ENCODE measurements at regions not wholly inside any gene's neighbourhood (a gene's known extent, or its start where the extent isn't known, plus 50 kb on each side); places are given as distances from the start of the nearest gene placed in this dataset.

DNA sequence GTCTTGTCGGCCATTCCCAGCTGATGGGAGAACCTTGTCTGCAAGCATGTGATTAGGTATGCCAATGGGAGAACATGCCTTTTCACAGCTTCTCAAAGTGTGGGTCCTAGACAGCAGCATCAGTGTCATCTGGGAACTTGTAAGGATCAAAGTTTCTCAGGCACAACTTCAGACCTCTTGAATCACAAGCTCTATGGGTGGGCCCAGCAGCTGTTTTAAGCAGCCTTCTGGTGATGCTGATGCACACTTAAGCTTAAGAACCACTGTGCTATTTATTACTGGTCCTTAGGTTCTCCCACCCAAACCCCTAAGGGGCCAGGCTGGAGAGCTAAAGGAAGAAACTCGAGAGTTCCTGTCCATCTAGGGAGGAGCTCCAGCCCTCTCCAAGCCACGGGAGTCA lies 453.9 kb upstream of the PROK2 start:
- H3K9me3 Mint-ChIP-seq: no peaks in the 10 kb centered on the region
- H3K4me1 Mint-ChIP-seq (ENCODE audit: low read depth in 2 of 2): no peaks in the 10 kb centered on the region
- no peak for ATAC-seq
- no peak for DNase-seq (ENCODE audit: low spot score)
- peaks cover 0 to 2% of the 10 kb centered on the region in 2 donors for H3K27me3 Mint-ChIP-seq
- H3K27ac Mint-ChIP-seq: no peak overlapping the region
- no peaks in the 10 kb centered on the region for H3K36me3 Mint-ChIP-seq
- H3K4me3 Mint-ChIP-seq: no peak overlapping the region

DNA sequence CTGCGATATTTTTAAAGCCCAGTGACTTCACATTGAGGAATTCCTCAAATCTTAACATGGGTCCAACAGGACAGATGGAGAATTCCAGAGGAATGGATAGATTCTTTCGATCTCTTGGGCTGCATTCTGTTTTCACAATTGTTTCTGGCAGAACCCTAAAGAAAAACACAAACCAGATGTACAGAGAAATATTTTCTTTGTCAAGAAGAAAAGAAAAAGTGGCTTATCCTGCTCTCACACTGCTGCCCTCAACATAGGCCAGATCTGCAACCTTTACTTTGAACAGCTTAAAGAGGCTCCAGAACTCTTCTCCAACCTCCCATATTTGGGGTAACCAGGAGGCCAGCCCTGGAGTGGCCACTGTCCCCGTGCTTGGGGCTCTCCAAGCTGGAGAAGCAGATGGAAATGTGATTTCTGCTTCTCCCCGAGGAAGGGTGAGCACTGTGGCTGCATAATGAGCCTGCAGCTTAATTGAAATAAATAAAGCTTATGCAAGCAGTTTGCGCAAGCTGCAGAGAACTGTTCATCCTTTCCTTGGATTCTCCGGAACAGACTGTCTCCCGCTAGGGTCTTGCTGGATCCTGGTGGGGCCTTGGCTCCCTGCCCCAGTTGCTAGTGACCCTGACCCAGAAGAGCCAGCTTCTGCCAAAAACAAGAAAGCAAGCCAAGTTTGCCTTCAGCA lies 453.2 kb upstream of the PROK2 start:
- Mint-ChIP-seq H3K36me3 (no peaks in the 10 kb centered on the region), H3K9me3 (no peaks in the 10 kb centered on the region), H3K27ac (no peak overlapping the region), H3K27me3 (peaks cover 0 to 2% of the 10 kb centered on the region in 2 donors), H3K4me3 (no peak overlapping the region), H3K4me1 (ENCODE audit: low read depth in 2 of 2) (no peaks in the 10 kb centered on the region)
- no peak for ATAC-seq
- no peak for DNase-seq (ENCODE audit: low spot score)

DNA sequence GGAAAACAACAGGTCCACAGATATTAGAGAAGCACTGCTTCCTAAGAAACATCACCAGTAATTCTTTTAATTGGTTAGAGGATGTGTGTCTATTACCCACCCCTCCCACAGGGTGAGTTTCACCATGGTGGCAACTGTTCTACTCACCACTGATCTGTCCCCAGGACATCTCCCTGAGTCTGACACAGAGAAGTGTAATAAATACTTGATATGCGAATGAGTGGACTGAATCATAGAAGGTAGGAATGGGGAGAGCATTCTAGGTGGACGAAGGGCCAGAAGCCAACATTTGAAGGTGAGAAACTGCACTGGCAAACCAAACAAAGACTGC lies 452.7 kb upstream of the PROK2 start:
- Mint-ChIP-seq H3K4me3 (no peak overlapping the region), H3K27me3 (peaks cover 0 to 2% of the 10 kb centered on the region in 2 donors), H3K9me3 (no peaks in the 10 kb centered on the region), H3K4me1 (ENCODE audit: low read depth in 2 of 2) (no peaks in the 10 kb centered on the region), H3K36me3 (no peaks in the 10 kb centered on the region), H3K27ac (no peak overlapping the region)
- DNase-seq (ENCODE audit: low spot score) (no peak), ATAC-seq (no peak)

DNA sequence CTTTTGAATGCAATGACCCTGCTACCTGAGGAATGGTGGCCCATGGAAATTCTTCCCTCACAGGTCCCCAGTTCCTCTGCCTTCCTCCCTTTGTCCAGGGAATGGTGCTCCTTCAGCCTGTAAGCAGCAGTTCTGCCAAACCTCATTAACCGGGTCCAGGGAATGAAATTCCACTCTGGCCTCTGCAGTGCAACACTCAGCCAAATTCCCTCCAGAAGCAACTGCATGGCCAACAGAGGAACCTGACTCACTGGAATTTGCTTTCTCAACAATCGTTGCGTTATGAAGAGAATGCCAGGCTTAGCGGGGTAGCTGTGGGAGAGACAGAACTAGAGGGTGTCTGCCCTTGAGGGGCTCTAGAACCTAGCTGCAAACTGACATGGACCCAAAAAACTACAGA lies 449.4 kb upstream of the PROK2 start:
- no peak overlapping the region for H3K27ac Mint-ChIP-seq
- no peak overlapping the region for H3K4me3 Mint-ChIP-seq
- ATAC-seq: no peak
- H3K36me3 Mint-ChIP-seq: no peaks in the 10 kb centered on the region
- DNase-seq (ENCODE audit: low spot score): no peak
- no peaks in the 10 kb centered on the region for H3K4me1 Mint-ChIP-seq (ENCODE audit: low read depth in 2 of 2)
- no peaks in the 10 kb centered on the region for H3K9me3 Mint-ChIP-seq
- H3K27me3 Mint-ChIP-seq: peaks cover 7 to 12% of the 10 kb centered on the region in 2 donors

DNA sequence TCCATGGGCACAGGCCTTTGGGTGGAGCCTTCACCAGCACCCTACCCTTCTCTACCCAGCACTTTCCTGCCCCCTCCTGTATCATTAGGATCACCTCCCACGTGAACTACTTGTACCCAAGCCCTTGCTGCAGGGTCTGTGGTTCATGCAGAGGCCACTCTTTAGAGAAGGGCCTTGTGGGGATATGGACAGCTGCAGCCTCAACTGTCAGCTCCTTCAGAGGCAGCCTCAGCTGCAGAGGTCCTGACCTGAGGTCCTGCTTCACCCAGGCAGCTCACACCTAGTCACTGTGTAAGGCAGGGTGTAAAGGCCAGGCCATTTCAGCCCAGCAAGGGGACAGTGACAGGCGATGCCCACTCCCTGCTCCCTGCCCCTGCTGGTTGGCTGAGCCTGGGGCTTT lies 448.6 kb upstream of the PROK2 start:
- H3K4me1 Mint-ChIP-seq (ENCODE audit: low read depth in 2 of 2): no peaks in the 10 kb centered on the region
- no peak overlapping the region for H3K27ac Mint-ChIP-seq
- no peaks in the 10 kb centered on the region for H3K9me3 Mint-ChIP-seq
- no peak overlapping the region for H3K4me3 Mint-ChIP-seq
- ATAC-seq (no peak), DNase-seq (ENCODE audit: low spot score) (no peak)
- peaks cover 7 to 12% of the 10 kb centered on the region in 2 donors for H3K27me3 Mint-ChIP-seq
- H3K36me3 Mint-ChIP-seq: no peaks in the 10 kb centered on the region

DNA sequence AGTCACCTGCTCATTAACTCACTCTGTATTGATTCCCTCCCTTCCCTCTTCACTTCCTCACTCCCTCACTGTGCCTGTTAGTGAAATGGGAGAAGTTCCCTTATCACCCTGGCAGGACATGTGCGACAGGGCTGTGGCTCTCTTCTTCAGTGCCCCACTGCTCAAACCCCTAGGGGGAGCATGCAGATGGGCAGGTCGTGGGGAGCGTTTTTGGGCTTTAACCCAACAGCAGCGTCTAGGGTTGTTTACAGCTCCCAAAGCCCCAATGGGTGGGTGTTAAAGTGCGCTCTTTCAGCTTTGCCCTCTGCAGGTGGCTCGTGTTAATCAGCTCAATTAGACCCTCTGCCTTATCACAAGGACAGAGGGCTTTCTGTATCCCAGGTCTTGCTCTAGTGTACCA lies 447.8 kb upstream of the PROK2 start:
- no peak overlapping the region for H3K4me3 Mint-ChIP-seq
- H3K27me3 Mint-ChIP-seq: peaks cover 12 to 14% of the 10 kb centered on the region in 2 donors
- no peak for DNase-seq (ENCODE audit: low spot score)
- H3K36me3 Mint-ChIP-seq: no peaks in the 10 kb centered on the region
- H3K27ac Mint-ChIP-seq: no peak overlapping the region
- H3K4me1 Mint-ChIP-seq (ENCODE audit: low read depth in 2 of 2): peaks cover 0 to 2% of the 10 kb centered on the region in 2 donors
- ATAC-seq: no peak
- no peaks in the 10 kb centered on the region for H3K9me3 Mint-ChIP-seq

DNA sequence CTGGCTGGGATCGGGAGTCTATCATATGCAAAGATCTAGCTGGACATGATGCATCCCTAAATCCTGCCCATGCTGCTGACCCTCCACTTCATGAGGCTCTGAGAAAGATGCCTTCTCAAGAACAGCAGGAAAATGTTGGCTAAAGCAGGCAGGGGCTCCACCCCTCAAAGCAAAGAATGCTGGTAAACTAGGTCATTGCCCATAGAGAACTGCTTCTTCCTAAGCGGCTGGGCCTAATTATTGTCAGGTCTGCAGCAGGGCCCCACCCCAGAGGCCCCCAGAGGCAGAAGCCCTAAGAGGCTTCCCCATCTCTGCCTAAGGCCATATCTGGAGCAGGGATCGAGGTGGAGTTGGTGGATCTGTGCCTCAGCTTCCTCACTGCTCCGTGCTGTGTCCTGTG lies 447.4 kb upstream of the PROK2 start:
- peaks cover 4% of the 10 kb centered on the region for H3K36me3 Mint-ChIP-seq
- H3K9me3 Mint-ChIP-seq: no peaks in the 10 kb centered on the region
- peaks cover 13 to 18% of the 10 kb centered on the region in 2 donors for H3K27me3 Mint-ChIP-seq
- H3K4me3 Mint-ChIP-seq: no peak overlapping the region
- ATAC-seq: no peak
- H3K27ac Mint-ChIP-seq: no peak overlapping the region
- no peak for DNase-seq (ENCODE audit: low spot score)
- peaks cover 0 to 4% of the 10 kb centered on the region in 2 donors for H3K4me1 Mint-ChIP-seq (ENCODE audit: low read depth in 2 of 2)

DNA sequence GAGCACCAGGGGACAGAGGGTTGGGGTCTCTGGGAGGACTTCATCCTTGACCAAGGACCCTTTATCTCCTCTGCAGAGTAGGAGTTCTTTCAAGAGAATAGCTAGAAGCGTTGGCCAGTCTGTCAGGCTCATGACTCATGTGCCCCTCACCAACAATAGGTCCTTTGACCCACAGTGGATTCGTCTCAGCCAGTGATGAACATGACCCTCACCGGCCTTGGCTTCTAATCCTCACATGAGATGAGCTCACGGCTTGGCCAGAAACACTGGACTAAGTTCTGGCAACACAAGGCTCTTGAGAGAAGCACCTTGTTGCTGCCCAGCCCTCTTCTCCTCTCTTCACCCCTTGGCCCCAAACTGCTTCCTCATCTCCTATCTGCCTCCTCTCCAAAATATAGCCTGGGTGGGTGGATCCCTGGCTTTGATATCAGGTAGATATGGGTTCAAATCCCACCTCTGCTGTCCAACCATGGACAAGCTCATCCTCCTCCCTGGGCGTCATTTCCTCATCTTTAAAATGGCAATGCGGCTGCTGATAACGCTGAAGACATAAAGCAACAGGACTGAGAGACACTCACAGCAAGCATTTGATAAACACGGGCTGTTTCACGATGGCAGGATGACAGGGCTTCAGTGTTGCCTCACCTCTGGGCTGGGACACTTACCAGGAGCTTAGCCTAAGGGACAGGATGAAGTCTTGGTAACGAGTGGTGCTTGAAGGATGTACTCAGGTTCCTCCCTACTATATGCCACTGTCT lies 446.7 kb upstream of the PROK2 start:
- Mint-ChIP-seq H3K27ac (no peak overlapping the region), H3K4me1 (ENCODE audit: low read depth in 2 of 2) (peaks cover 0 to 4% of the 10 kb centered on the region in 2 donors), H3K4me3 (no peak overlapping the region), H3K27me3 (peaks cover 13 to 19% of the 10 kb centered on the region in 2 donors), H3K9me3 (no peaks in the 10 kb centered on the region), H3K36me3 (peaks cover 7% of the 10 kb centered on the region)
- DNase-seq (ENCODE audit: low spot score): no peak
- ATAC-seq: no peak

DNA sequence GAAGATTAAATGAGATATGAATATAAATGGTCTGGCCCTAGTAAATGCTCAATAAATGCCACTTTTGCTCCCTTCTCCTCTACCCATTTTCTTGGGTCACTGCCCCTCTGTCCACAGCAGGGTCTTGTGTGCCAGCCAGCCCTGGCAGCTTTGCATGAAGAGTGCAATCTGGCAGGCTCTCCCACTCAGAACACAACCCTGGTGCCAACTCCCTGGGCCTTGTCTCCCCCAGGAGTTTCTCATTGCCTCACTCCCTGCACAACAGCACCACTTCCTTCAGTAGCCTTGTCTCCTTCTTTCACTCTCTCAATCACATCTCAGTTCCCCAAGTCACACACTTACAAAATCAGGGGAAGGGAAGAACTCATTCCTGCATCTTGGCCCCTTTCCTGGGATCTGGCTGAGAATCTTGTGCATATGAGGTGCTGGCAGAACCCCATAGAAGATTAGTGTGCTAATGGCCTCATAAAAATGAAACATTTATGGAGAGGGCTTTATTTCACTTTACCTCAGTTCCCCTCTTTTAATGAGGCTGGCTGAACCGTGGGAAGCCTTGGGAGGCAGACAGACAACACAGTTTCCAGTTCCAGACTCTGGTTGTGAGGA lies 445.9 kb upstream of the PROK2 start:
- Mint-ChIP-seq H3K4me1 (ENCODE audit: low read depth in 2 of 2) (peaks cover 0 to 4% of the 10 kb centered on the region in 2 donors), H3K36me3 (peaks cover 11% of the 10 kb centered on the region), H3K4me3 (no peak overlapping the region), H3K27me3 (peaks cover 13 to 22% of the 10 kb centered on the region in 2 donors), H3K9me3 (peaks cover under 1% of the 10 kb centered on the region), H3K27ac (no peak overlapping the region)
- ATAC-seq (no peak), DNase-seq (ENCODE audit: low spot score) (no peak)

DNA sequence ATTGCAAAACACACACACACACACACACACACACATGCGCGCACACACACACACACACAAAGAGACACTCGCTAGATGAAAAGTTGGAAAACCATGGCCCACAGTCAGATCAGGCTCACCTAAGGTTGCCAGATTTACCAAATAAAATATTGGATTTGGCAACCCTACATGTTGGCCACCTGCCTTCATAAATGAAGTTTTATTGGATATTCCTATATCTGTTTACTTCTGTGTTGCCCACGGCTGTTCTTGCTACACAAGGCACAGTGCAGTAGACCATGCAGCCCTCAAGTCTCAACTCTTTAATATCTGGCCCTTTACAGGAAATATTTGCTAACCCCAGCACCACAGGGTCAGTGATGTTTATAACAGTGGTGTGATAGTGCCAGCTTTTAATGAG lies 445.0 kb upstream of the PROK2 start:
- Mint-ChIP-seq H3K27me3 (peaks cover 13 to 25% of the 10 kb centered on the region in 2 donors), H3K36me3 (peaks cover 20% of the 10 kb centered on the region), H3K4me1 (ENCODE audit: low read depth in 2 of 2) (peaks cover 0 to 4% of the 10 kb centered on the region in 2 donors), H3K4me3 (no peak overlapping the region), H3K27ac (no peak overlapping the region), H3K9me3 (peaks cover 7% of the 10 kb centered on the region)
- ATAC-seq: no peak
- no peak for DNase-seq (ENCODE audit: low spot score)

DNA sequence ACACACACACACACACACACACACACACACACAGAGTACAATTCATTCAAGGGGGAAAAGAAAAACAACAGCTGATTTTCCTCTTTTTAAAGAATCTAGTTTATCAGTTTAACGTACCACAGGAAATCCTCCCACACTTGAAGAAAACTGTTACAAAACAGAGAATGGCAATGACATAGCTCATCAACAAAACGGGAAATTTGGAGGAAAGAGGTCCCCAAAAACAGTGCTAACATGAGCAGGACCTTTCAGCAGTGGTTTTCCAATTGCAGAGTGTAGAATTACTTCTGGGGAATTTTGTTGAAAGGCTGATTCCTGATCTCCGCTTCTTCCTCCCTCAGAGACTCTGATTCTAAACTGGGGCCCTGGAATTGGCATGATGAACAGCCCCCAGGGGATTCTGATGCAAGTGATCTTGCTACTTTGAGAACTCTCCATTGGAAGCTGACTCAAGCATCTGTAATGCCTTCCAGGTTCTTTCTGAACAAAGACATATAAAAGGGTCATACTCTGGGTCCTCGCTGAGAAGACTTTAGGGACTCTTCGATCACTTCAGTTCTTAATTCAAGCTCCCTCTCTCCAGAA lies 442.6 kb upstream of the PROK2 start:
- no peak for ATAC-seq
- Mint-ChIP-seq H3K27ac (no peak overlapping the region), H3K4me1 (ENCODE audit: low read depth in 2 of 2) (peaks cover 0 to 4% of the 10 kb centered on the region in 2 donors), H3K9me3 (peaks cover 12% of the 10 kb centered on the region), H3K4me3 (no peak overlapping the region), H3K27me3 (peaks cover 11 to 25% of the 10 kb centered on the region in 2 donors), H3K36me3 (peaks cover 30% of the 10 kb centered on the region)
- DNase-seq (ENCODE audit: low spot score): no peak

DNA sequence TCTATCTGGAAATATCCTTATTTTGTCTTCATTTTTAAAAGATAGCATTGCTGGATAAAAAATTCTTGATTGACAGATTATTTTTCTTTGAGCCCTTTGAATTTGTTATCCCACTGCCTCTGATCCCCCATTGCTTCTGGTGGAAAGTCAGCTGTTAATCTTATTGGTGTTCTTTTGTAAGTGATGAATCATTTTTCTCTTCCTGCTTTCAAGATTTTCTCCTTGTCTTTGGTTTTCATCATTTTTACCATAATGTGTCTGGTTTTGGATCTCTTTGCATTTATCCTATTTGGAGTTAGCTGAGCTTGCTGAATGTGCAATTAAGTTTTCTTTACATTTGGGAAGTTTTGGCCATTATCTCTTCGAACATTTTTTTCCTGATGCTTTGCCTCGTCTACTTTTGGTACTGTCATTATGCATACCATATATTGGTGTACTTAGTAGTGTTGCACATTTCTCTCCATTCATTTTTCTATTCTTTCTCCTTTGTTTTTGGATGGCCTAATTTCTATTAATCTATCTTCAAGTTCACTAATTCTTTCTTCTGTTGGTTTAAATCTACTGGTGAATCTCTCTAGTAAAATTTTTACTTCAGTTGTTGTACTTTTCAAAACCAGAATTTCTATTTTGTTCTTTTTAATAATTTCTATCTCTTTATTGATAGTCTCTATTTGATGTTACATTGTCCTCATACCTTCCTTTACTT lies 440.0 kb upstream of the PROK2 start:
- Mint-ChIP-seq H3K4me3 (no peak overlapping the region), H3K27me3 (peaks cover 5 to 18% of the 10 kb centered on the region in 2 donors)

DNA sequence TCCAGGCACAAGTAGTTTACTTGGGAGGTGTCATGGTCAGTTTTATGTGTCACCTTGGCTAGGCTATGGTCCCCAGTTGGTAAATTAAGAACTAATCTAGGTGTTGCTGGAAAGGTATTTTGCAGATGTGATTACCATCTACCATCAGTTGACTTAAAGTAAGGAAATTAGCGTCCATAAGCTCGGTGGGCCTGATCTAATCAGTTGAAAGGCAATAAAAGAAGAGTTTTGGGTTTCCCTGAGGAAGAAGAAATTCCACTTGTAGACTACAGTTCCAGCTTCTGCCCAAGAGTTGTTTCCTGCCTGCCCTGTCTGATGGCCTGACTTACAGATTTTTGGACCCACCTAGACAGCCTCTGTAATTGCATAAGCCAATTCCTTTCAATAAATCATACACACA lies 438.7 kb upstream of the PROK2 start:
- DNase-seq (ENCODE audit: low spot score) (no peak), ATAC-seq (no peak)
- H3K36me3 Mint-ChIP-seq: peaks cover 30% of the 10 kb centered on the region
- no peak overlapping the region for H3K4me3 Mint-ChIP-seq
- H3K27ac Mint-ChIP-seq: no peak overlapping the region
- H3K27me3 Mint-ChIP-seq: peaks cover 5 to 18% of the 10 kb centered on the region in 2 donors
- H3K9me3 Mint-ChIP-seq: peaks cover 12% of the 10 kb centered on the region
- peaks cover 0 to 4% of the 10 kb centered on the region in 2 donors for H3K4me1 Mint-ChIP-seq (ENCODE audit: low read depth in 2 of 2)

More for the DNA sequence above, 440.0 kb upstream of the PROK2 start:
- Mint-ChIP-seq H3K36me3 (peaks cover 30% of the 10 kb centered on the region), H3K9me3 (peaks cover 12% of the 10 kb centered on the region), H3K27ac (no peak overlapping the region), H3K4me1 (ENCODE audit: low read depth in 2 of 2) (peaks cover 0 to 4% of the 10 kb centered on the region in 2 donors)
- DNase-seq (ENCODE audit: low spot score) (no peak), ATAC-seq (no peak)
